Activated T-helper 2 cell treated with anti-CD3 and anti-CD28 coated beads, Interferon-gamma antibody, Interleukin-2, Interleukin-4, amounts not matched to agents 10 μg/mL and 5 μg/mL and 100 μg/mL, durations not matched to agents 14 hours and 24 hours and 36 hours (primary cell): ENCODE measurements at regions not wholly inside any gene's neighbourhood (a gene's known extent, or its start where the extent isn't known, plus 50 kb on each side); places are given as distances from the start of the nearest gene placed in this dataset.

Source experiments
- DNase-seq: peaks from one replicate; pipeline ENCODE4 v3.0.0; 2021; ENCODE audit warnings: low spot score
- H3K27ac Mint-ChIP-seq: one replicate; pipeline ENCODE4 v1.8.0; 2021; ENCODE audit warnings: mixed read lengths
- H3K27me3 Mint-ChIP-seq: one replicate; pipeline ENCODE4 v1.8.0; 2021; ENCODE audit warnings: low read depth, mixed read lengths
- H3K36me3 Mint-ChIP-seq: one replicate; pipeline ENCODE4 v1.8.0; 2021; ENCODE audit warnings: low read depth, mixed read lengths
- H3K4me1 Mint-ChIP-seq: one replicate; pipeline ENCODE4 v1.8.0; 2021; ENCODE audit warnings: low read depth, mixed read lengths
- H3K4me3 Mint-ChIP-seq: one replicate; pipeline ENCODE4 v1.8.0; 2021; ENCODE audit warnings: low read depth, mild to moderate bottlenecking, moderate library complexity, mixed read lengths
- H3K9me3 Mint-ChIP-seq: one replicate; pipeline ENCODE4 v1.8.0; 2021; ENCODE audit warnings: mixed read lengths
- intact Hi-C: fragments of 100-400 bp; cut with micrococcal nuclease; formaldehyde crosslinking; loops from one replicate; pipeline ENCODE4 v1.15.1; 2023

GRCh38 chr6:154561750-154562149 is 51.3 kb upstream of the CNKSR3 start:
- intact Hi-C loops, result no loop called here
- no peaks in the 10 kb centered on the region for H3K9me3 Mint-ChIP-seq

GRCh38 chr6:154565331-154565730 is 54.8 kb upstream of the CNKSR3 start:
- intact Hi-C loops, result no loop called here
- Mint-ChIP-seq H3K4me3 (no peak overlapping the region), H3K27me3 (peaks cover 3% of the 10 kb centered on the region), H3K27ac (no peak overlapping the region), H3K9me3 (no peaks in the 10 kb centered on the region), H3K4me1 (no peaks in the 10 kb centered on the region), H3K36me3 (no peaks in the 10 kb centered on the region)
- DNase-seq, result no peak

More at GRCh38 chr6:154561750-154562149, 51.3 kb upstream of the CNKSR3 start:
- Mint-ChIP-seq H3K27me3 (no peaks in the 10 kb centered on the region), H3K27ac (no peak overlapping the region), H3K4me3 (no peak overlapping the region), H3K4me1 (no peaks in the 10 kb centered on the region), H3K36me3 (no peaks in the 10 kb centered on the region)
- DNase-seq, result no peak

GRCh38 chr6:154566866-154567265 is 56.4 kb upstream of the CNKSR3 start:
- Mint-ChIP-seq H3K9me3 (no peaks in the 10 kb centered on the region), H3K27ac (no peak overlapping the region), H3K4me3 (no peak overlapping the region), H3K4me1 (no peaks in the 10 kb centered on the region), H3K36me3 (no peaks in the 10 kb centered on the region), H3K27me3 (peaks cover 6% of the 10 kb centered on the region)
- DNase-seq, result no peak
- intact Hi-C loops, result no loop called here

GRCh38 chr6:154567695-154568220 is 57.3 kb upstream of the CNKSR3 start:
- H3K27me3 Mint-ChIP-seq, result peaks cover 6% of the 10 kb centered on the region
- H3K36me3 Mint-ChIP-seq, result no peaks in the 10 kb centered on the region
- H3K27ac Mint-ChIP-seq, result no peak overlapping the region

GRCh38 chr6:154569156-154569862 is 58.8 kb upstream of the CNKSR3 start:
- no peak overlapping the region for H3K4me3 Mint-ChIP-seq
- H3K36me3 Mint-ChIP-seq, result no peaks in the 10 kb centered on the region
- no peaks in the 10 kb centered on the region for H3K4me1 Mint-ChIP-seq
- H3K27me3 Mint-ChIP-seq, result peaks cover 6% of the 10 kb centered on the region
- intact Hi-C loops, result no loop called here
- no peak overlapping the region for H3K27ac Mint-ChIP-seq
- H3K9me3 Mint-ChIP-seq, result no peaks in the 10 kb centered on the region
- no peak for DNase-seq

More at GRCh38 chr6:154567695-154568220, 57.3 kb upstream of the CNKSR3 start:
- DNase-seq, result no peak
- intact Hi-C loops, result no loop called here
- Mint-ChIP-seq H3K9me3 (no peaks in the 10 kb centered on the region), H3K4me1 (no peaks in the 10 kb centered on the region), H3K4me3 (no peak overlapping the region)

GRCh38 chr6:154570505-154570904 is 60.0 kb upstream of the CNKSR3 start:
- Mint-ChIP-seq H3K36me3 (no peaks in the 10 kb centered on the region), H3K9me3 (no peaks in the 10 kb centered on the region), H3K27me3 (peaks cover 6% of the 10 kb centered on the region), H3K4me3 (no peak overlapping the region), H3K27ac (no peak overlapping the region), H3K4me1 (no peaks in the 10 kb centered on the region)
- intact Hi-C loops, result no loop called here
- no peak for DNase-seq

GRCh38 chr6:154572556-154572955 is 62.1 kb upstream of the CNKSR3 start:
- no peaks in the 10 kb centered on the region for H3K4me1 Mint-ChIP-seq
- no peak overlapping the region for H3K4me3 Mint-ChIP-seq
- no peaks in the 10 kb centered on the region for H3K9me3 Mint-ChIP-seq
- DNase-seq, result no peak
- intact Hi-C loops, result no loop called here
- H3K27ac Mint-ChIP-seq, result no peak overlapping the region
- H3K36me3 Mint-ChIP-seq, result no peaks in the 10 kb centered on the region
- H3K27me3 Mint-ChIP-seq, result peaks cover 6% of the 10 kb centered on the region

- DNase-seq, result no peak
- intact Hi-C loops, result no loop called here
- Mint-ChIP-seq H3K27ac (no peak overlapping the region), H3K27me3 (no peaks in the 10 kb centered on the region), H3K36me3 (no peaks in the 10 kb centered on the region), H3K4me3 (no peak overlapping the region), H3K4me1 (no peaks in the 10 kb centered on the region), H3K9me3 (peaks cover 4% of the 10 kb centered on the region)
Observed at GRCh38 chr6:154578004-154578559, 67.6 kb upstream of the CNKSR3 start.

GRCh38 chr6:154579046-154579445 is 68.6 kb upstream of the CNKSR3 start:
- intact Hi-C loops, result no loop called here
- no peak overlapping the region for H3K27ac Mint-ChIP-seq
- H3K9me3 Mint-ChIP-seq, result peaks cover 4% of the 10 kb centered on the region
- H3K36me3 Mint-ChIP-seq, result no peaks in the 10 kb centered on the region
- H3K4me1 Mint-ChIP-seq, result no peaks in the 10 kb centered on the region
- H3K4me3 Mint-ChIP-seq, result no peak overlapping the region
- H3K27me3 Mint-ChIP-seq, result no peaks in the 10 kb centered on the region
- DNase-seq, result no peak

- Mint-ChIP-seq H3K4me1 (no peaks in the 10 kb centered on the region), H3K9me3 (peaks cover 4% of the 10 kb centered on the region), H3K27ac (no peak overlapping the region), H3K4me3 (no peak overlapping the region), H3K36me3 (no peaks in the 10 kb centered on the region), H3K27me3 (no peaks in the 10 kb centered on the region)
- DNase-seq, result no peak
- intact Hi-C loops, result no loop called here
Observed at GRCh38 chr6:154579485-154579884, 69.0 kb upstream of the CNKSR3 start.

- intact Hi-C loops, result no loop called here
- no peak for DNase-seq
- H3K4me3 Mint-ChIP-seq, result no peak overlapping the region
- no peaks in the 10 kb centered on the region for H3K36me3 Mint-ChIP-seq
- peaks cover 2% of the 10 kb centered on the region for H3K27me3 Mint-ChIP-seq
- peaks cover 4% of the 10 kb centered on the region for H3K9me3 Mint-ChIP-seq
- H3K27ac Mint-ChIP-seq, result no peak overlapping the region
- H3K4me1 Mint-ChIP-seq, result no peaks in the 10 kb centered on the region
Observed at GRCh38 chr6:154580397-154581135, 70.1 kb upstream of the CNKSR3 start.

- Mint-ChIP-seq H3K36me3 (no peaks in the 10 kb centered on the region), H3K27ac (no peak overlapping the region), H3K9me3 (peaks cover 4% of the 10 kb centered on the region), H3K27me3 (peaks cover 5% of the 10 kb centered on the region), H3K4me1 (no peaks in the 10 kb centered on the region), H3K4me3 (no peak overlapping the region)
- intact Hi-C loops, result no loop called here
- no peak for DNase-seq
Observed at GRCh38 chr6:154582696-154583095, 72.2 kb upstream of the CNKSR3 start.
